Activated CD4-positive, alpha-beta T cell treated with anti-CD3 and anti-CD28 coated beads, Interleukin-2, Interleukin-6, amounts not matched to agents 100 ng/mL and 50 ng/mL, durations not matched to agents 16 hours and 8 hours (primary cell): ENCODE measurements at regions not wholly inside any gene's neighbourhood (a gene's known extent, or its start where the extent isn't known, plus 50 kb on each side); places are given as distances from the start of the nearest gene placed in this dataset.

ENCODE experiments used
- DNase-seq: peaks from one replicate; pipeline ENCODE4 v3.0.0-alpha.2; 2020

DNA sequence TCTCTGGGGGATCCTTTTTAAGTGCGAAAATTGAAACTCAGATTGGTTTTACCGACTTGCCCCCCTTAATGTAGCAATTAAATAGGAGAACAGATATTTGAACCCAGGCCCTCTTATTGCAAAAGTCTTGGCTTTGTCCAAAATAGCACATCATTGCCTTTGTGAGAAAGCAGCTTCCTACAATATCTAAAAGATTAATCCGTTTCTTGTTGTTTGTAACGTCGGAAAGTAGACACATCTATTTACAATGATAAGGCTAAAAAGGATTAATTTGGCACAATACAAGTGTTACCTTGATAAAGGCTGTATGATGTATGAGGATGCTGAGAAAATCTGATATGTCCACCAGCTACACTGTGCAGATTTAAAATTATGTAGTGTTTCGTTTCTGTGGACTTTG is 108.7 kb upstream of the SLC10A2 start:
- no peak for DNase-seq

DNA sequence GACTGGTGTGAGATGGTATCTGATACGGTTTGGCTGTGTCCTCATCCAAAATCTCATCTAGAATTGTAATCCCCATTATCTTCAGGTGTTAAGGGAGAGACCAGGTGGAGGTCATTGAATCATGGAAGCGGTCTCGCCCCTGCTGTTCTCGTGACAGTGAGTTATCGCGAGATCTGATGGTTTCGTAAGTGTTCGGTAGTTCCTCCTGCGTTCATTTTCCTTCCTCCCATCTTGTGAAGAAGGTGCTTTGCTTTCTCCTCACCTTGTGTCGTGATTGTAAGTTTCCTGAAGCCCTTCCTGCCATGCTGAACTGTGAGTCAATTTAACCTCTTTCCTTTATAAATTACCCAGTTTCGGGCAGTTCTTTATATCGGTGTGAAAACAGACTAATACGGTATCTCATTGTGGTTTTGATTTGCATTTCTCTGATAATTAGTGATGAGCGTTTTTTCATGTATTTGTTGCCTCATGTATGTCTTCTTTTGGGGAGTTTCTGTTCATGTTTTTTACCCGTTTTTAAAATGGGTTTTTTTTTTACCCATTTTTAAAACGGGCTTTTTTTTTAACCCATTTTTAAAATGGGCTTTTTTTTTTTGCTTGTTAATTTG is 102.8 kb upstream of the SLC10A2 start:
- DNase-seq = no peak

DNA sequence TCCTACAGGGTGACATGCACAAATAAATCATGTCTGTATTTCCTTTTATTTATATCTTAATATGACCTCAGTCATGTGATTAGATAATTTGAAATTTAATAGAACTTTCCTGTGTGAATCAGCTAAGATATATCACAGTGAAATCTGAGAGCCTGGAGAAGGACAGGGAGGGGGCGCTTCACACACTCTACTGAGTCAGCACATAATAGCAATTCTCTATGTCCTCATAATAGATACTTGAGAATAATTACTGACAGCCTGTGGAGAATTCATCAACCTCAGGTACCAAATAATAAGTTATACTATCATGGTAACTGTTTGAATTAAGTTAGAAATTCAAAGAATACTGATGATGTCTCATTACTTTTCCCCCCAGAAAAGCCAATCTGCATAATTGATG is 98.0 kb upstream of the SLC10A2 start:
- no peak for DNase-seq

DNA sequence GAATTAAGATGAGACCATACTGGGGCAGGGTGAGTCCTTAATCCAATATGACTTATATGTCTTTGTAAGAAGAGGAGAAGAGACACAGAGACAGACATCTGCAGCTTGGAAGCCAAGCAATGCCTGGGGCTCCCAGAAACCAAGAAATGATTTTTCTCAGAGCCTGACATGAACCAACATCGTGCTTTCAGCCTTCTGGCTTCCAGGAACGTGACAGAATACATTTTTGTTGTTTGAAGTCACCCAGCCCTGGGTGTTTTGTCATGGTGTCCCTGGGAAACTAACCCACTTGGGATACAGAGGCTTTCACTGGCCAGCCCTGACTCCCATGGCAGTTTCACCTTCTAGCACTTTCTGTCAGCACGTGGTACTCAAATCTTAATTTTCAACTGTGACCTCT is 95.3 kb upstream of the SLC10A2 start:
- no peak for DNase-seq

DNA sequence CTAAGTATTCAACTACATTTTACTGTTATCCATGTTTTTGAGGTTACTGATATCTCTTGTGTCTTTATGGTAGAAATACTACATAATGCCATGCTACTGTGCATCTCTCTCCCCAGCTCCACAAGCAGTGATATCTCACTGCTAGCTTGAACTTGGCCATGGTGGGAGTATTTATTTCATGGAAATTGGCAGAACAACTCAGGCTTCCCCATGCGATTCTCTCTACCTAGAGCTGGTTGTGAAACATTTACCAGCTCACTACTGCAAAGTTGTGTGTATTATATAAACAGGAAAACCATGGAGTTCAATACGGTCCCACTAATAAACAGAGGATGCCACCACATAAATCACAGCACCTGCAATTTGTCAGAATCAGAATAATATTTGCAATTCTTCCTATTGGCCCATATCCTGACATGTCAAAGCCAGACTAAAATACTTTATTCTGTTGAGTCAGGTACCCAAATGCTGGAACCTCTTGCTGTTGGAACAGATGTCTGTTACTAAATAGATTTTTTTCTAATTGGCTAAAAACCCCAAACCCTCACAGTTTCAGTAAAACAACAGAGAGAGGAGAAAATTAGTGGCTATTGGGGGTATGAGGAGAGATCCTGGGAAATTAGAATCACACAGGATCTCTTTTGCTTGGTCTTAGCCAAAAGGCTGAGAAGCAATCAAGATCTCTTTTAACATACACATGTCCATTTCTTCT is 91.4 kb upstream of the SLC10A2 start:
- DNase-seq = no peak

DNA sequence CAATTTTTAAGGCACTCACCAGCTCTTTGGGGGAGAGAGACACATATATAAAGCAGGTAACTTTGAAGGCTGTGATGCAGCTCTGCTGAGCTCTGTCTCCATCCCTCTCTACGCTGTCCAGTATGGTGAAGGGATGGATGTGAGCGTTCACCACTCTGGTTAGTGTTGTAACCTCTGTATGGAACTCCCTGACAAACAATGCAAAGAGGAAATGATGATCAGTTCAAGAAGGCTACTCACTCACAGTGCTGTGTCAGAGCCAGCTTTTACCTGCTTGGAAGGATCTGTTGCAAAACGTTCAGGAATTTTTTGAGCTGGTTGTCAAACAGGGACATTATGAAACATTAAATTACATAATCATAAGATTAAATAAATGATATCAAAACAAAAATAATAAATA is 90.8 kb upstream of the SLC10A2 start:
- no peak for DNase-seq

DNA sequence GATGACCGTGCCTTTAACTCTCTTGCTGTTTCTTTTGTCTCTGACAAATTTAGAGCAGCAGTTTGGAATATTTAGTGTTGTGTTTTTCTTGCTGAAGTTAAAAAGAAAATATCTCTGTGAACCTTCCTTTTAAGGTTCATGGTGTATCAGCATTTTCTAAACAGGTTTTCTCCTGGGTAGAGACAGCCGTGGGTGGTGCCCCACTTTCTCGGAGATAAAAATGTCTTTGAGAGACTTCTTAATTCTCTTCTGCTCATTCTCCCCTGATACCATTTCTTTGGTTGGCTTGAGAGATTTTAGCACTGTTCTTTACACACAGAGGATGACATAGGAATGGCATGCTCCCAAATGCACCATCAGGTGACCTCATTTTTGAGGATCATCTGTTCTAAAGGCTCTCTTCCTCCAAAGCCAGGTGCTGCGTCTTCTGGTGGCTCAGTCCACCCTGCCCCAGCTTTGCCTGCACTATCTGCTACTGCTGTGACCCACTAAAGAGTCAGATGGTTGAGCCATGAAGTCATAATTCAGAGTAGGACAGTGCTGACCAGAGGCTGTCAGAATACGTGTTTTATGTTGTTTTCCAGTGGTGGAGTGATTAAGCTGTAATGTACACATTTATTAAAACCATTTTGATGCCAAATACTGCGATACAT is 90.3 kb upstream of the SLC10A2 start:
- DNase-seq = no peak

DNA sequence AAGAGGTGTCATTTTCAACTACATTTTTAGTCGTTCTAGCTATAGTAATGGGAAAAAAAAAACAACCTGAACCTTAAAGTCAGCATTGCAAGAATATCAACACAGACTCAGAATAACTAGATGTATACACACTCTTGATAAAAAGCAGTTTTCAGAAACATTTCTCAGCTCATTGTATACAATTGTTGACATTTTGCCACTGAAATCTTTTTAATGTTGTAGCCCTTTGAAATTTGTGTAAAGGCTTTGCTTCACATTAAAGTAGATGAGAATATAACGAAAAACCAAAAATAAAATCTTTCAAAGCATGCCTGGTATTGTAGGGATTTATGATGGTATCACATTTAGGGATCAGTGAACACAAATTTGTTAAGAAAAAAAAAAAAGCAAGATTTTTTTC is 87.2 kb upstream of the SLC10A2 start:
- no peak for DNase-seq

DNA sequence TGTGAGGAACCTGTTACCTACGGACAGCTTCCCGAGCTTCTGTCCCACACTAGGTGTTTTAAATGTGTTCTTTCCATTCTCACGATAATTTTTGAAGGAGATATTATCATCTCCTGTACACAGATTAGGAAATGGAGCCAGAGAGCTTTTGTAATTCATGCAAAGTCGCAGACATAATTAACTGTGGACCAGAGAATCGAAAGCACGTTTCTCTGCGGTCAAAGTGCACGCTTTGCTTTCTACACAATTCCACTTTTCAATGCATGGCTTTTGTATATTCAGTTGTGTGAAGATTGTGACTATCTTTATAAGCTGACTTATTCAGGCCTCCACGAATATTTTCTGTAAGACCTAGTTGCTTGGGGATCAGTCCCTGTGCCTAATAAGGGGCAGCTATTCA is 81.7 kb upstream of the SLC10A2 start:
- no peak for DNase-seq

DNA sequence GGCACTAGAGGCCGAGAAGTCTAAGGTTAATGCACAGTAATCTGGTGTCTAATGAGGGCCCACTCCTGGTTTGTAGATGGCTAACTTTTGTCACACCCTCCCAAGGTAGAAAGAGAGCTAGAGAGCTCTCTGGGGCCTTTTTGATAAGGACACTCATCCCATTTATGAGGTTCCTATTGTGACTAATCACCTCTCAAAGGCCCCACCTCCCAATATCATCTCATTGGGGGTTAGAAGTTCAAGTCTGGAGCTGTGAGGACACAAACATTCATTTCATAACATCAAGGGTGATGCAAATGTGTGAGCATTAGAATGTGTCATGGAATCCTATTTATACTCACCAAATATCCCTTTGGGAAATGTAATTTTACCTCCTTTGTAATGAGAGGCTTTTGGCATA is 79.2 kb upstream of the SLC10A2 start:
- DNase-seq = no peak

DNA sequence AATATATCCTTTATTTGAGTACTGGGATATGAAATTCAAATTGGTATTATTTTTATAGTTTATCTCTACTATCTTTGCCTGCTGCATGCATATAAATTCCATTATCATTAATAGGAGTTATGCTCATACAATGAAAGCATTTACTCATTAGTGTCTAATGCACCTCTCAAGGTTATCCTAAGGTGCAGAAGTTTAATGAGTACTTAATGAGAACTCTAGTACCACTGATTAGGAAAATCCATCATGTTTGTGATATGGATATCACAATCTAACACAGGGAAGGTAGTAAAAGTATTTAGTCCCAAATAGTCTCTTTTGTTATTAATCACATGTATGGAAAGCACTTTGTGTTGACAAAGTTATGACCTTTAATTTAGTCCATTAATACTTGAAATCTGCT is 77.2 kb upstream of the SLC10A2 start:
- DNase-seq = no peak

DNA sequence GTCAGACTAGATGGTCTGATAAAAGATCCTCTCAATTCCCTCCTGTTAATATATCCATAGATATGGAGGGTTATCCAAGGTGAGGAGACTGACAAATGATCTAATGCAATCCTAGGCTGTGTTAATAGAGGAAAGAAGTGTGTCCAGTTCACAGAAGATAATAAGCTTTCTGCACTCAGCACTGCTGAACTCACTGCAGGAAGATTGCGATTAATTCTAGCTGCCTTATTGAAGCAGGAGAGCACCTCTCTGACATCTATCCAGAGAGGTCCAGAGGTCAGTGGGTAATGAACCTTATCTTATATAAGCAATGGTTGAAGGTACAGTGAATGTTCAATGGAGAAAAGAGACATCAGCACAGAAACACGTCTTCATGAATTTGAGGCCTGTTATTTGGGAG is 75.9 kb upstream of the SLC10A2 start:
- no peak for DNase-seq

DNA sequence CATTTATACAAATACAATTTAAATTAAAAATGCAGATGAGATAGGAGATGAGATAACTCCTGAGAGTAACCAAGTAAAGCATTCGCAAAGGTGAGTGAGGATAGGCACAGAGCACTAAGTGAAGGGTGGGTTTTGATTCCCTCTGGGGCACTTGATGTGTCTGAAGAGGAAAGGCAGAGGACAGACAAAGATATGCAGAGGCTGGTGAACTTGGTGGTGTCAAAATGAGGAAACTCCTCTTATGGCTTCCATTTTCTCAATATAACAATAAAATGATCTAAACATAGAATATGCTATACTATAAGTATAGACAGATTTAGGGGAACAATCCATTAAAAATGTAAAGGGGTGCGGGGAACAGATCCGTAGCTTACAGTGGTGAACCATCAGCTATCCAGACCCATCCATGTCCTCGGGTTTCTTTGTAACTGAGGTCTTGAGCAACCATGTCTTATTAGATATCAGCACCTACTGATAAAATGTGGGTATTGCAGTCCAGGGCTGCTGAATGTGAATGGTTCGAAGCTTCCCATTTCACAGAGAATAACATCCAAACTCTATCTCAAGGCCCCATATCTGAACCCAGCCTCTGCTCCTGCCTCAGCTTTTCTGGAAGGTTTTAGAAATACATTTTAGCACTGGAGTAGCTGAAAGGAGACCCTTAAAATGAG is 73.9 kb upstream of the SLC10A2 start:
- DNase-seq = peak; percentile 3

DNA sequence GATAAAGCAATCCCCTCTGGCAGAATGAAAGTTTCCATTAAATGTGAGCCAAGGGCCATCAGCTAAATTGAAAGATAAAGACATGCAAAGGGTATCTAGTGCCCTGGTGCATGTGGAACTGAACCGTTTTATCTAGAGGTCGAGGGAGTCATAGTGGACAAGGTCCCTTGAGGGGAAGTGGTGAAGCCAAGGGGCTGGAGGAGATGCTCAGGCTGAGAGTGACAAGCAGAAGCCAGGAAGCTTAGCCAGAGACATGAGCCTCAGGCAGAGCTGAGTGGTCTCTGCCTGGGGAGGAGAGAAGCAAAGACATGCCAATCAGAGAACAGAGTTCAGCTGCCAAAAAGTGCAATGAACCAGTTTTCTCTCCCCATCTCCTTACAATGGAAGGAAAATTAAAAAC is 68.1 kb upstream of the SLC10A2 start:
- DNase-seq = no peak

DNA sequence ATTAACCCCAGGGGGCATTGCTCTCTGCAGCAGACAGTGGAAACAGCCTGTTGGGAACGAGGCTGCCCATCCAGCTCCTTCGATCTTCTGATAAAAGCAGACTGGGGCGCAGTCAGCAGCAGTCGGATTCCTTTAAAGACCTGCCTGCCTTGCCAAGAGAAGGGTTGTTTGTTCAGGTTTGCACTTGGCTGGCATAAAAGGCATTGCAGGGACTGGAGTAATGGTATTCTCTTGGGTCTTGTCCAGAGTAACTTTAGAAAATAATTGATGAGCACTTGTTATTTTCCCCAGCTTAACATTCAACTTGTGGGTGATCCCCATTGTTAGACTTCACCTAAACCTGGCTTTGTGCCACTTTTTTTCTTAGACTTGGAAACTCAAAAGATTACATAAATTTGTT is 67.3 kb upstream of the SLC10A2 start:
- no peak for DNase-seq

DNA sequence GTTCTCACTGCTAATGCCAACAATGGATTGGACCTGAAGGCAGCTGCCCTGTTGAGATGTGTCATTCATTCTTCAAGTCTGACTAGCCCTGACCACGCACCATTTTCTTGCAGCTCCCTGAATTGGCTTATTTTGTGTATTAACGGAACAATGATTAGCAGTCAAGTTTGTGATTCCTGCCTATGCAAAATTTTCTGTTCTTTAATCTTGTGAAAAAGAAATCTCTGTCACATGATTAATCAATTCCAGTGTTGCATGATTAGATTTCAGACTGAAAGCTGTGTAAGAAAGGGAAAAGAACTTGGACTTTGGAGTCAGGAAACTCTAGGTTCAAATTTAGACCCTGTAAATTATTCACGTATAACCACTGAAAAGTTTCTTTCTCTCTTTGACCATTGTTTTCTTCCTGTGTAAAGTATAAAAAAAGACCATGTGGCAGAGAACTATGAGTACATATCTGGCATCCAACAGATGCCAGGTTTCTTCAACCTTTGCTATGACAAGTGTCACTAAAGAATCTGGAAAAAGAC is 64.5 kb upstream of the SLC10A2 start:
- DNase-seq = no peak

DNA sequence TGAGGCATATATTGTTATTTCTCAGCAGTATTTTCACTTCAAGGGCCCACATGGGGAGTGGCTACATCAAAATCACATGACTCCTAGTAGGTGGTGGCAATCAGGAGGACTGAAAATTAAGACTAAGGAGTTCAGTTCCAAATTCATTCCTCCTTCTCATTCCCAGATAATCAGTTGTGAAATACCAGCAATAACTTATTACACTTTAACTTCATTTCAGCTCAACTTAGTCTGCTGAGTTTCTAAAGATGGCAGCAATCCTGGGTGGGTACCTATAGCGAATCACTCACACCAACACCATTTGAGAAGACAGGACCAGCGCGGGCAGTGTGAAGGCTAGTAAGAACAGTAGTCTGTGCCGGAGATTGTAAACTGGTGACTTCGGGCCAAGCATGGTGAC is 63.9 kb upstream of the SLC10A2 start:
- DNase-seq = no peak
